Aorta (tissue), 5 donors: ENCODE measurements at regions not wholly inside any gene's neighbourhood (a gene's known extent, or its start where the extent isn't known, plus 50 kb on each side); places are given as distances from the start of the nearest gene placed in this dataset.

Experiments
- ATAC-seq: fragments of 200-7000 bp; cut with Tn5 transposase; one replicate; pipeline ENCODE4 v1.9.1; 2022; ENCODE audit warnings: moderate library complexity; ENCODE audit not compliant: low FRiP score
- DNase-seq, 2 donors: peaks; one replicate each; pipeline ENCODE4 v3.0.0-alpha.2; 2020
- H3K27ac ChIP-seq, 2 donors: one replicate each; pipeline ENCODE4 v1.5.1; 2013; ENCODE audit warnings: low read length in 2 of 2, mild to moderate bottlenecking in 2 of 2, moderate library complexity in 2 of 2, control low read depth in 1 of 2, inconsistent platforms in 1 of 2, low read depth in 1 of 2
- H3K27me3 ChIP-seq, 2 donors: one replicate each; pipeline ENCODE4 v1.6.1; 2013; ENCODE audit warnings: control low read depth in 1 of 2, low read length in 1 of 2, mild to moderate bottlenecking in 1 of 2, moderate library complexity in 1 of 2; ENCODE audit not compliant: insufficient read depth in 2 of 2, control insufficient read depth in 1 of 2
- H3K36me3 ChIP-seq, 2 donors: one replicate each; pipeline ENCODE4 v1.6.1; 2013; ENCODE audit warnings: control low read depth in 1 of 2, low read length in 1 of 2, mild to moderate bottlenecking in 1 of 2; ENCODE audit not compliant: insufficient read depth in 2 of 2, control insufficient read depth in 1 of 2
- H3K4me1 ChIP-seq, 2 donors: one replicate each; pipeline ENCODE4 v1.6.1; 2013; ENCODE audit warnings: low read length in 2 of 2, control low read depth in 1 of 2, mild to moderate bottlenecking in 1 of 2, moderate library complexity in 1 of 2; ENCODE audit not compliant: insufficient read depth in 2 of 2, control insufficient read depth in 1 of 2
- H3K4me3 ChIP-seq, 2 donors: one replicate each; pipeline ENCODE4 v1.5.1; 2013; ENCODE audit warnings: low read length in 2 of 2, control low read depth in 1 of 2, mild to moderate bottlenecking in 1 of 2
- H3K9me3 ChIP-seq: one replicate; pipeline ENCODE4 v1.6.1; 2013; ENCODE audit warnings: mild to moderate bottlenecking, low read length; ENCODE audit not compliant: control insufficient read depth
- WGBS, 2 donors: extraction: QIAGEN DNeasy Blood & Tissue Kit; methylation state at CpG; one replicate each; pipeline ENCODE4 v1.1.7; 2013; 5-methylcytosine and 5-hydroxymethylcytosine counted together
- intact Hi-C, 2 donors: fragments of 100-400 bp; cut with DNase I; formaldehyde crosslinking; loops; one replicate each; pipeline versions ENCODE4 v1.14.2 to v1.15.0; 2022
- donor health status: healthy with polysubstance abuse.
- donor health status: Bipolar disorder and iron deficiency.
- donor health status: DM: no; HTN: no; CAD: no.
- donor health status: DM: no; HTN: no; CAD: no.
- donor health status: DM: yes; HTN: yes; CAD: no.

- intact Hi-C loops, result loop anchor here in 1 of 2 donors (5.0 kb wide), 4 partner anchors 51 to 134 kb away; no protein-coding TSS in a partner anchor
- Histone ChIP-seq H3K27ac (no peak overlapping the region), H3K9me3 (no peaks in the 10 kb centered on the region), H3K4me1 (no peaks in the 10 kb centered on the region), H3K36me3 (no peaks in the 10 kb centered on the region), H3K4me3 (no peak overlapping the region), H3K27me3 (no peaks in the 10 kb centered on the region)
- ATAC-seq (no peak), DNase-seq (no peak)
- 46 to 55% methylated on average over 13 of the region's 13 CpGs for WGBS, 2 donors
Measured at GRCh38 chr1:47572731-47573430, 135.0 kb downstream of the FOXD2 start.

DNA sequence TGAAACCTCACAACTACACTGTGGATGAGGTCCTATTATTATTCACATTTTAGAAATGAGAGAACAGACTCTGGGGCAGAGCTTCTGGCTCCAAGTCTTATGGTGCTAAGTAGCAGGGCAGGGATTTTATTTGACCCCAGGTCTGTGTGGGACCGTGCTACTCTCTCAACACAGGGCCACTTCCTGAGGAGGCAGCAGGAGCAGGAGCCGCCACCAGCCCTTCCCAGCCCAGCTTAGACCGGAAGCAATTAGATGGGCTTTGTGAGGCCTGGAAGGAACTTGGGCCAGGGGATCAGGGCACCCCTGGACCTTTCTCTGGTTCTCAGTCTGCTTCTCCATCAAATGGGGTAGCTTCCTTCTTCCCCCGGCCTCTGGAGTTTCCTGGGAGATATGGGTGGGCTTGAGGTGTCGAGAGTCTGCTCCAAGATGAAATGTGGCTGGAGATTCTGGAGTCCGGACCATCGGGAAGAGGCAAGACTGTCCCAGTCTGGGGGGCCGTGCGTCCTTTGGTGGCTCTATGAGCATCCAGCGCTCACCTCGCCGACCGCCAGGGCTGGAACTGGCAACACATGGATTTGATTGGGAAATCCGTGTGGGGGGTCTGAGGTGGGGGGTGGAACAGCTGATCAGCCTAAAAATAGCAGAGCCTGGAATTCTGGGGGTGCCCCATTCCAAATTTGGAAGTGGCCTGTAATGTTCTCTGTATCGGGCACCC lies 136.8 kb downstream of the FOXD2 start:
- no peaks in the 10 kb centered on the region for H3K27me3 ChIP-seq

GRCh38 chr1:47575855-47576757 lies 138.3 kb downstream of the FOXD2 start:
- intact Hi-C loops, result no loop called here
- H3K27ac ChIP-seq, result no peak overlapping the region
- WGBS, 2 donors, result 93 to 94% methylated on average over 10 of the region's 10 CpGs

More for the DNA sequence above, 136.8 kb downstream of the FOXD2 start:
- intact Hi-C loops, result loop anchor here in 1 of 2 donors (5.0 kb wide), 4 partner anchors 52 to 133 kb away; no protein-coding TSS in a partner anchor
- no peaks in the 10 kb centered on the region for H3K4me1 ChIP-seq
- H3K4me3 ChIP-seq, result no peak overlapping the region
- DNase-seq (no peak), ATAC-seq (no peak)
- WGBS, 2 donors, result 90 to 95% methylated on average over 15 of the region's 15 CpGs
- no peaks in the 10 kb centered on the region for H3K36me3 ChIP-seq
- H3K9me3 ChIP-seq, result no peaks in the 10 kb centered on the region
- H3K27ac ChIP-seq, result no peak overlapping the region

DNA sequence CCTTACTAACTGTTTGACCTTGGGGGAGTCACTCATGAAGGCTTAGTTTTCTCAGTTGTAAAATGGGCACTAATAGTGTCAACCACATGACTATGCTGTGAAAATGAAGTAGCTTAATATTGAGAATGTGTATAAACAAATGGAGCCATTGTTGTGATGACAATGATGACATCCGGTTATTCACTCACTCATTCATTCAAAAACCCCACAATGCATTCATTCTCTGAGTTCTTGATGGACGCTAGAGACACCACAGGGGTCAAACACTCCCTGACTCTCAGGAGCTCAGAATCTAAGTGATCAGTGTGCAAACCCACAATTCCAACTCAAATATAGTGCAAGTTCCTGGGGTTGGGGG lies 138.9 kb downstream of the FOXD2 start:
- ATAC-seq (no peak), DNase-seq (no peak)
- Histone ChIP-seq H3K4me1 (no peaks in the 10 kb centered on the region), H3K27ac (no peak overlapping the region), H3K4me3 (no peak overlapping the region), H3K9me3 (no peaks in the 10 kb centered on the region), H3K27me3 (no peaks in the 10 kb centered on the region), H3K36me3 (no peaks in the 10 kb centered on the region)
- 50 to 73% methylated on average over 2 of the region's 2 CpGs for WGBS, 2 donors
- intact Hi-C loops, result no loop called here

More at GRCh38 chr1:47575855-47576757, 138.3 kb downstream of the FOXD2 start:
- Histone ChIP-seq H3K36me3 (no peaks in the 10 kb centered on the region), H3K4me3 (no peak overlapping the region), H3K9me3 (no peaks in the 10 kb centered on the region), H3K4me1 (no peaks in the 10 kb centered on the region), H3K27me3 (no peaks in the 10 kb centered on the region)
- ATAC-seq, result no peak
- no peak for DNase-seq

- no peaks in the 10 kb centered on the region for H3K9me3 ChIP-seq
- WGBS, 2 donors, result 95 to 96% methylated on average over 12 of the region's 12 CpGs
- H3K4me3 ChIP-seq, result no peak overlapping the region
- no peak for ATAC-seq
- no peak for DNase-seq
- intact Hi-C loops, result no loop called here
- H3K27ac ChIP-seq, result no peak overlapping the region
- H3K27me3 ChIP-seq, result no peaks in the 10 kb centered on the region
- no peaks in the 10 kb centered on the region for H3K4me1 ChIP-seq
- H3K36me3 ChIP-seq, result no peaks in the 10 kb centered on the region
Measured at GRCh38 chr1:47577303-47578025, 139.6 kb downstream of the FOXD2 start.

- Histone ChIP-seq H3K27me3 (no peaks in the 10 kb centered on the region), H3K9me3 (no peaks in the 10 kb centered on the region), H3K4me3 (no peak overlapping the region), H3K4me1 (no peaks in the 10 kb centered on the region), H3K27ac (no peak overlapping the region), H3K36me3 (no peaks in the 10 kb centered on the region)
- WGBS, 2 donors, result 76 to 77% methylated on average over 19 of the region's 19 CpGs
- ATAC-seq (peak; percentile 7), DNase-seq (no peak)
- intact Hi-C loops, result no loop called here
Measured at GRCh38 chr1:47578026-47578720, 140.3 kb downstream of the FOXD2 start.

DNA sequence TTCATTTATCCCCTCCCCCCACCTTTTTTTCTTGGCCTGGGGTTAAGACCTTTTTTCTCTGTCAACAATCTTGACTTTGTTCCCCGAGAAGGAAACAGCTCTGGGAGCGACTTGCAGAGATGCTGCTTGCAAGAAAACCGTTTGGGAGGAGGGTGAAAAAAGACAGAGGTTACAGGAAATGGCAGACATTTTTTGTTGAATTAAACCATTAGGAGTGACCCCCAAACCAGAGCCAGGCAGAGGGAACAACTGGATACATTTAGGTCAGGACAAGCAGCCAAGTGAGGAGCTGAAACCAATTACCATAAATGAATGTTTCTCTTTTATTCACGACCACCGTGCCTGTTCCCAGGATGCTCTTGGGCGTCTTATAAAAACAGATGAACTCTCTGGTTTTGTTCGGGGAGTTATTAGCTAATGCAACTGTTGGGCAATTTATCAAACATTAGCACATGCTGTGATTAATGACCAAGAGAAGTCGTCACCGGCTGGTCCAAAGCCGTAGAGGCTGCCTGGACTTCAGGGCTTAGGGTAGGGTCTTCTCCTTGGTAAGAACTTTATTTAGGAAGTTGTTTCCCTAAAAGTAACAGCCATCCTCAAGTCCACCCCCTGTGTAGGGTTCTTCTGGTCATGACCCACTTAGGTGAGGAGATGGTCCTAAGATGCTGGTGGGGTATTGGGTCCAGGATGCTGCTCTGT lies 141.0 kb downstream of the FOXD2 start:
- DNase-seq (no peak), ATAC-seq (no peak)
- Histone ChIP-seq H3K4me1 (no peaks in the 10 kb centered on the region), H3K36me3 (no peaks in the 10 kb centered on the region), H3K4me3 (no peak overlapping the region), H3K9me3 (no peaks in the 10 kb centered on the region), H3K27ac (no peak overlapping the region), H3K27me3 (no peaks in the 10 kb centered on the region)
- WGBS, 2 donors, result 52 to 60% methylated on average over 10 of the region's 10 CpGs
- intact Hi-C loops, result no loop called here
